NCI-H748 (cell line): ENCODE measurements at regions not wholly inside any gene's neighbourhood (a gene's known extent, or its start where the extent isn't known, plus 50 kb on each side); places are given as distances from the start of the nearest gene placed in this dataset.
A peak's percentile ranks its signal among the peaks of the same experiment; 100 is the strongest.
"Not testable (repeated sequence)": the region's sequence is repeated elsewhere in the genome, so short reads cannot be mapped to it uniquely, and the experiment has no call there.

ENCODE experiments used
- DNase-seq: peaks from one replicate; lab custom pipeline; 2025; ENCODE audit not compliant: unreplicated experiment; lab: John Stamatoyannopoulos, UW

GRCh38 chr12:87348071-87348470, 681.1 kb downstream of the C12orf50 start:
- DNase-seq = no peak

- no peak for DNase-seq
These were observed 684.5 kb downstream of the C12orf50 start for GRCh38 chr12:87344699-87345098.

GRCh38 chr12:87338681-87339080, 690.5 kb downstream of the C12orf50 start:
- DNase-seq = no peak

GRCh38 chr12:87336814-87337336, 692.3 kb downstream of the C12orf50 start:
- DNase-seq = no peak

- peak; percentile 45 for DNase-seq
These were observed 696.0 kb downstream of the C12orf50 start for GRCh38 chr12:87332987-87333726.

- DNase-seq = not testable (repeated sequence)
These were observed 699.1 kb downstream of the C12orf50 start for GRCh38 chr12:87330071-87330555.

- DNase-seq = no peak
These were observed 699.9 kb downstream of the C12orf50 start for GRCh38 chr12:87329076-87329863.

- no peak for DNase-seq
These were observed 705.8 kb downstream of the C12orf50 start for GRCh38 chr12:87323369-87323768.

GRCh38 chr12:87320724-87321123, 708.5 kb downstream of the C12orf50 start:
- no peak for DNase-seq

GRCh38 chr12:87317302-87317701, 711.9 kb downstream of the C12orf50 start:
- DNase-seq = no peak

GRCh38 chr12:87311206-87311605, 718.0 kb downstream of the C12orf50 start:
- no peak for DNase-seq

GRCh38 chr12:87310126-87310525, 719.1 kb downstream of the C12orf50 start:
- no peak for DNase-seq

GRCh38 chr12:87305481-87305880, 723.7 kb downstream of the C12orf50 start:
- DNase-seq = no peak

- no peak for DNase-seq
These were observed 724.8 kb downstream of the C12orf50 start for GRCh38 chr12:87304406-87304805.

GRCh38 chr12:87303396-87304012, 725.7 kb downstream of the C12orf50 start:
- DNase-seq = no peak

GRCh38 chr12:87302126-87302745, 727.0 kb downstream of the C12orf50 start:
- DNase-seq = no peak

- DNase-seq = no peak
These were observed 738.7 kb downstream of the C12orf50 start for GRCh38 chr12:87290505-87290904.

- DNase-seq = no peak
These were observed 745.3 kb downstream of the C12orf50 start for GRCh38 chr12:87283886-87284285.

GRCh38 chr12:87283111-87283510, 746.1 kb downstream of the C12orf50 start:
- no peak for DNase-seq

- no peak for DNase-seq
These were observed 748.3 kb downstream of the C12orf50 start for GRCh38 chr12:87280893-87281292.

GRCh38 chr12:87280356-87280755, 748.8 kb downstream of the C12orf50 start:
- no peak for DNase-seq
